Naive thymus-derived CD4-positive, alpha-beta T cell (primary cell): ENCODE measurements at regions not wholly inside any gene's neighbourhood (a gene's known extent, or its start where the extent isn't known, plus 50 kb on each side); places are given as distances from the start of the nearest gene placed in this dataset.
"Not testable (repeated sequence)": the region's sequence is repeated elsewhere in the genome, so short reads cannot be mapped to it uniquely, and the experiment has no call there.

Experiments used
- ATAC-seq: fragments of 150-1000 bp; cut with Tn5 transposase; 2 replicates; pipeline ENCODE4 v1.10.0; 2021; ENCODE audit warnings: mild to moderate bottlenecking, moderate library complexity
- CTCF ChIA-PET: fragments of 350-600 bp; sonication (Branson Sonifier 250); formaldehyde crosslinking; loops from one replicate; lab custom pipeline; 2021; ENCODE audit warnings: antibody characterized with exemption; lab: Charles Lee
- POLR2A ChIA-PET: fragments of 350-600 bp; sonication (Branson Sonifier 250); formaldehyde crosslinking; loops from one replicate; lab custom pipeline; 2021; ENCODE audit warnings: antibody characterized with exemption, inconsistent platforms; lab: Charles Lee
- DNase-seq, 9 donors: peaks; one replicate each; pipeline versions ENCODE4 v3.0.0 to v3.0.0-alpha.2; 2020 to 2022; ENCODE audit warnings: mixed read lengths in 1 of 9
- H3K27ac ChIP-seq: one replicate; pipeline ENCODE4 v1.7.0; 2013; ENCODE audit warnings: mild to moderate bottlenecking, low read depth, low read length, moderate library complexity
- H3K27me3 ChIP-seq, 2 donors: one replicate each; pipeline ENCODE4 v1.7.0; 2013; ENCODE audit warnings: low read length in 2 of 2, mild to moderate bottlenecking in 2 of 2, moderate library complexity in 2 of 2; ENCODE audit not compliant: control insufficient read depth in 2 of 2, insufficient read depth in 2 of 2
- H3K36me3 ChIP-seq, 3 experiments: 1 replicate in 2 of 3; 2 replicates in 1 of 3; pipeline ENCODE4 v1.7.0; 2013; ENCODE audit warnings: low read length in 3 of 3, mild to moderate bottlenecking in 3 of 3, moderate library complexity in 1 of 3; ENCODE audit not compliant: insufficient read depth in 3 of 3, control insufficient read depth in 2 of 3
- H3K4me1 ChIP-seq, 2 donors: one replicate each; pipeline ENCODE4 v1.7.0; 2013; ENCODE audit warnings: low read length in 2 of 2, mild to moderate bottlenecking in 2 of 2, moderate library complexity in 1 of 2; ENCODE audit not compliant: control insufficient read depth in 2 of 2, insufficient read depth in 2 of 2
- H3K4me3 ChIP-seq: 2 replicates; pipeline ENCODE4 v1.7.0; 2013; ENCODE audit warnings: mild to moderate bottlenecking, low read length
- H3K9me3 ChIP-seq, 3 experiments: 1 replicate in 2 of 3; 2 replicates in 1 of 3; pipeline ENCODE4 v1.7.0; 2013; ENCODE audit warnings: low read length in 3 of 3; ENCODE audit not compliant: control insufficient read depth in 2 of 3
- H3K27ac Mint-ChIP-seq, 9 donors: one replicate each; pipeline ENCODE4 v1.8.0; 2020 to 2022; ENCODE audit warnings: mixed read lengths in 9 of 9, mild to moderate bottlenecking in 8 of 9, moderate library complexity in 5 of 9, inconsistent platforms in 2 of 9
- H3K27me3 Mint-ChIP-seq, 5 donors: one replicate each; pipeline ENCODE4 v1.8.0; 2021 to 2022; ENCODE audit warnings: mixed read lengths in 5 of 5, mild to moderate bottlenecking in 1 of 5
- H3K36me3 Mint-ChIP-seq, 5 donors: one replicate each; pipeline ENCODE4 v1.8.0; 2020 to 2022; ENCODE audit warnings: mixed read lengths in 5 of 5, mild to moderate bottlenecking in 3 of 5, inconsistent platforms in 1 of 5
- H3K4me1 Mint-ChIP-seq, 7 donors: one replicate each; pipeline ENCODE4 v1.8.0; 2020 to 2022; ENCODE audit warnings: mixed read lengths in 7 of 7, mild to moderate bottlenecking in 3 of 7, inconsistent platforms in 1 of 7
- H3K4me3 Mint-ChIP-seq, 10 donors: one replicate each; pipeline ENCODE4 v1.8.0; 2020 to 2022; ENCODE audit warnings: mild to moderate bottlenecking in 10 of 10, mixed read lengths in 10 of 10, moderate library complexity in 6 of 10, inconsistent platforms in 2 of 10
- H3K9me3 Mint-ChIP-seq, 11 donors: one replicate each; pipeline ENCODE4 v1.8.0; 2020 to 2022; ENCODE audit warnings: mixed read lengths in 11 of 11, mild to moderate bottlenecking in 4 of 11, inconsistent platforms in 1 of 11, moderate library complexity in 1 of 11
- intact Hi-C, 2 donors: fragments of 100-400 bp; cut with micrococcal nuclease; formaldehyde crosslinking; loops; one replicate each; pipeline ENCODE4 v1.15.1; 2023

DNA sequence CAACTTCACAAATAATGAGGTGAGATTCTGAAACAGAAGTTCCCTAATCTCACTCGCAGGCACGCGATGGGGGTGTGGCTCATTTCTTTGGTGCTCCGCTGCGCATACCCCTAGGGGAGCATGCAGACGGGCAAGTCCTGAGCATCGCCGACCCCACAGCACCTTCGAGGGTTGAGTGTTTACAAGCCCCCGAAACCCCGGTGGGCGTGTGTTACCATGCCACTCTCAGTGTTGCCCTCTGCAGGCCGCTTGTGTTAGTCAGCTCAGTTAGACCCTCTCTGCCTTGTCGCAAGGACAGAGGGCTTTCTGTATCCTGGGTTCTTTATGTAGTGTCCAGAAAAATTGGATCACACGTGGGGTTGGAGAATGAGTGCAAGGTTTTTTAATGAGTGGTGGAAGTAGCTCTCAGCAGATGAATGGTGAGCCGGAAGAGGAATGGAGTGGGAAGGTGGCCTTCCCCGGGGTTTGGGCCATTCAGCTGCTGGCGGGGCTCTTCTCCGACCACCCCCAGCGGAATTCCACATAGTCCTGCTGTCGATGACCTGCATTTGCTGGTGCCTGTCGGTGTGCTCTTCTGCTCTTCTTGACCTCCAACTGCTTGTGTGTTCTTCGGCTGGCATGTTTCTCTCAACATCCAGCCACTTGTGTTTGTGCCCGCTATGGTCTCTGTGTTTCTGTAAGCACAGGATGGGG, 191.3 kb downstream of the RPRM start:
- ChIA-PET CTCF (no interaction called here), POLR2A (no interaction called here)
- no peak overlapping the region for H3K27ac Mint-ChIP-seq
- H3K4me1 ChIP-seq: no peaks in the 10 kb centered on the region
- no peaks in the 10 kb centered on the region for H3K27me3 ChIP-seq
- H3K36me3 Mint-ChIP-seq: no peaks in the 10 kb centered on the region
- no peak overlapping the region for H3K27ac ChIP-seq
- DNase-seq (no peak), ATAC-seq (no peak)
- peaks cover 0 to 4% (median 0%) of the 10 kb centered on the region in 7 donors for H3K4me1 Mint-ChIP-seq
- no peak overlapping the region for H3K4me3 ChIP-seq
- intact Hi-C loops: no loop called here
- peaks cover 0 to 9% (median 0%) of the 10 kb centered on the region in 3 experiments for H3K9me3 ChIP-seq
- H3K4me3 Mint-ChIP-seq: no peak overlapping the region
- no peaks in the 10 kb centered on the region for H3K36me3 ChIP-seq
- peaks cover 0 to 21% (median 3%) of the 10 kb centered on the region in 11 donors for H3K9me3 Mint-ChIP-seq
- peaks cover 0 to 13% (median 0%) of the 10 kb centered on the region in 5 donors for H3K27me3 Mint-ChIP-seq

DNA sequence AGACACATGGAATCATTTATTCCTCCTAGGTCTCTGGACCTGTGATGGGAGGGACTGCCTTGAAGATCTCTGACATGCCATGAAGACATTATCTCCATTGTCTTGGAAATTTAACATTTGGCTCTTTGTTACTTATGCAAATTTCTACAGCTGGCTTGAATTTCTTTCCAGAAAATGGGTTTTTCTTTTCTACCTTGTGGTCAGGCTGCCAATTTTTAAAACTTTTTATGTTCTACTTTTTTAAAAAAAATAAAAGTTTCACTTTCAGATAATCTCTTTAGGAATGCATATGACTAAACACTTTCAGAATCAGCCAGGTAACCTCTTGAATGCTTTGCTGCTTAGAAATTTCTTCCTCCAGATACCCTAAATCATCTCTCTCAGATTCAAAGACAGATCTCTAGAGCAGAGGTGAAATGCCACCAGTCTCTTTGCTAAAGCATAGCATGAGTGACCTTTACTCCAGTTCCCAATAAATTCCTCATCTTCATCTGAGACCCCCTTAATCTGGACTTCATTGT, 209.6 kb downstream of the RPRM start:
- intact Hi-C loops: no loop called here
- H3K27ac Mint-ChIP-seq: no peak overlapping the region
- CTCF ChIA-PET: no interaction called here

DNA sequence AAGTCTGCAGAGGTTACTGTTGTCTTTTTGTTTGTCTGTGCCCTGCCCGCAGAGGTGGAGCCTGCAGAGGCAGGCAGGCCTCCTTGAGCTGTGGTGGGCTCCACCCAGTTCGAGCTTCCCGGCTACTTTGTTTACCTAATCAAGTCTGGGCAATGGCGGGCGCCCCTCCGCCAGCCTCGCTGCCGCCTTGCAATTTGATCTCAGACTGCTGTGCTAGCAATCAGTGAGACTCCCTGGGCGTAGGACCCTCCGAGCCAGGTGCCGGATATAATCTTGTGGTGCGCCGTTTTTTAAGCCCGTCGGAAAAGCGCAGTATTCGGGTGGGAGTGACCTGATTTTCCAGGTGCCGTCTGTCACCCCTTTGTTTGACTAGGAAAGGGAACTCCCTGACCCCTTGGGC, 221.7 kb downstream of the RPRM start:
- ATAC-seq, H3K4me1 ChIP-seq, POLR2A ChIA-PET, intact Hi-C loops, H3K27me3 ChIP-seq, H3K27me3 Mint-ChIP-seq, H3K36me3 ChIP-seq, H3K27ac Mint-ChIP-seq, CTCF ChIA-PET, H3K4me3 Mint-ChIP-seq, H3K9me3 ChIP-seq, H3K4me3 ChIP-seq, H3K36me3 Mint-ChIP-seq, DNase-seq, H3K4me1 Mint-ChIP-seq, H3K27ac ChIP-seq: not testable (repeated sequence)
- H3K9me3 Mint-ChIP-seq: peaks cover 2 to 34% (median 9%) of the 10 kb centered on the region in 11 donors

More for the DNA sequence above, 209.6 kb downstream of the RPRM start:
- ATAC-seq: no peak
- Histone ChIP-seq H3K4me3 (no peak overlapping the region), H3K27me3 (no peaks in the 10 kb centered on the region), H3K4me1 (no peaks in the 10 kb centered on the region), H3K27ac (no peak overlapping the region), H3K9me3 (peaks cover 0 to 4% (median 0%) of the 10 kb centered on the region in 3 experiments), H3K36me3 (no peaks in the 10 kb centered on the region)
- H3K36me3 Mint-ChIP-seq: no peaks in the 10 kb centered on the region
- H3K9me3 Mint-ChIP-seq: peaks cover 0 to 21% (median 6%) of the 10 kb centered on the region in 11 donors
- POLR2A ChIA-PET: no interaction called here
- H3K4me3 Mint-ChIP-seq: no peak overlapping the region
- no peaks in the 10 kb centered on the region for H3K4me1 Mint-ChIP-seq
- no peak for DNase-seq
- H3K27me3 Mint-ChIP-seq: no peaks in the 10 kb centered on the region

DNA sequence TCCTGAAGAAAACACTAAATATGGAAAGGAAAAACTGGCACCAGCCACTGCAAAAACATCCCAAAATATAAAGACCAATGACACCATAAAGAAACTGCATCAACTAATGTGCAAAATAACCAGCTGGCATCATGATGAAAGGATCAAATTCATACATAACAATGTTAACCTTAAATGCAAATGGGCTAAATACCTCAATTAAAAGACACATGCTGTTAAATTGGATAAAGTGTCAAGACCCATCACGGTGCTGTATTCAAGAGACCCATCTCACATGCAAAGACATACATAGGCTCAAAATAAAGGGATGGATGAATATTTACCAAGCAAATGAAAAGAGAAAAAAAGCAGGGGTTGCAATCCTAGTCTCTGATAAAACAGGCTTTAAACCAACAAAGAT, 231.9 kb downstream of the RPRM start:
- peaks cover 2 to 27% (median 9%) of the 10 kb centered on the region in 11 donors for H3K9me3 Mint-ChIP-seq
- H3K4me3 ChIP-seq, DNase-seq, H3K27me3 ChIP-seq, H3K27ac Mint-ChIP-seq, H3K4me1 ChIP-seq, H3K27ac ChIP-seq, H3K4me1 Mint-ChIP-seq, ATAC-seq, POLR2A ChIA-PET, H3K27me3 Mint-ChIP-seq, H3K4me3 Mint-ChIP-seq, H3K36me3 ChIP-seq, CTCF ChIA-PET, H3K9me3 ChIP-seq, intact Hi-C loops, H3K36me3 Mint-ChIP-seq: not testable (repeated sequence)

DNA sequence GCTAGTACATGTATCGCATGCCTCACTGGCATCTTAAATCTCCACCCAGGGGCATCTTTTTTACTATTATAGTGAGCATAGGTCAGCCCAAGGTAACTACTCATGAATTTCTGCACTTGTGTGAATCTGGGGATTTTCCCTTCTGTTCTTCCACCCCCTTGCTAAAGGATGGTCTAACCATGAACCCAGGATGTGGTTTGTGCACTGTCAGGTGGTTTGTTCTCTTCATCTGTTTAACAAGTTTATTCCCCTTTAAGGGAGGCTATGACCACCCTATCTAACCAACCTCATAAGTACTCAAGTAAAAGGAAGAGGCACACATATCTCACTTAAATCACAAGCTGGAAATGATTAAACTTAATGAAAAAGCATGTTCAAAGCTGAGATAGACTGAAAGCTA, 243.0 kb downstream of the RPRM start:
- CTCF ChIA-PET: no interaction called here
- Mint-ChIP-seq H3K9me3 (peaks cover 0 to 6% (median 0%) of the 10 kb centered on the region in 11 donors), H3K4me1 (peaks cover 0 to 15% (median 7%) of the 10 kb centered on the region in 7 donors), H3K27ac (peak overlapping the region in 1 of 9 donors; percentile 62), H3K27me3 (no peaks in the 10 kb centered on the region), H3K36me3 (peaks cover 0 to 2% (median 0%) of the 10 kb centered on the region in 5 donors), H3K4me3 (peak overlapping the region in 4 of 10 donors; percentile 3 to 48 (median 20))
- Histone ChIP-seq H3K27ac (no peak overlapping the region), H3K9me3 (no peaks in the 10 kb centered on the region), H3K4me3 (no peak overlapping the region), H3K27me3 (no peaks in the 10 kb centered on the region), H3K4me1 (peaks cover 0 to 8% of the 10 kb centered on the region in 2 donors), H3K36me3 (no peaks in the 10 kb centered on the region)
- DNase-seq: peak in 1 of 9 donors; percentile 17
- peak; percentile 81 for ATAC-seq
- intact Hi-C loops: no loop called here
- POLR2A ChIA-PET: no interaction called here

DNA sequence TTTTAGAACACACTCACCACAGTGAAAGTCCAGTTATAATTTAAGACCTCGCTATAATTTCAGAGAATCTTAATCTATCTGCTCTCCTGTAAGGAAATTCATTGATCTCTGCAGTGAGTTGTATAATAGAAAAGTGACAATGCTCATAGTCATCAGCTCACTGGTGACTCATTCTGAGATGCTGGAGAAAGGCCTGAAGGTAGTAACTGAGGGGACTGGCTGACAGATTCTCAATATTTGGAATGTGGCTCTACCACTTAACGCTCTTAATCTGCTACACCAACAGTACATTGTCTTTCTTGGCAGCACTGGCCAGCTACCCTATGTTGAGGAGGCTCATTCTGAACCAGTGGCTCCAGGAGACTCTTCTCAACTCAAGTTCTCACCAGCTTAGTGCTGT, 246.1 kb downstream of the RPRM start:
- H3K36me3 Mint-ChIP-seq: peaks cover 0 to 2% (median 0%) of the 10 kb centered on the region in 5 donors
- H3K4me3 Mint-ChIP-seq: no peak overlapping the region
- no peaks in the 10 kb centered on the region for H3K27me3 ChIP-seq
- H3K4me1 ChIP-seq: peaks cover 0 to 8% of the 10 kb centered on the region in 2 donors
- ATAC-seq: no peak
- no peaks in the 10 kb centered on the region for H3K9me3 ChIP-seq
- H3K9me3 Mint-ChIP-seq: peaks cover 0 to 6% (median 0%) of the 10 kb centered on the region in 11 donors
- ChIA-PET POLR2A (no interaction called here), CTCF (no interaction called here)
- no peak for DNase-seq
- H3K36me3 ChIP-seq: no peaks in the 10 kb centered on the region
- intact Hi-C loops: no loop called here
- H3K4me1 Mint-ChIP-seq: peaks cover 0 to 15% (median 7%) of the 10 kb centered on the region in 7 donors
- H3K27ac Mint-ChIP-seq: no peak overlapping the region
- H3K27me3 Mint-ChIP-seq: no peaks in the 10 kb centered on the region
- no peak overlapping the region for H3K27ac ChIP-seq
- H3K4me3 ChIP-seq: no peak overlapping the region

DNA sequence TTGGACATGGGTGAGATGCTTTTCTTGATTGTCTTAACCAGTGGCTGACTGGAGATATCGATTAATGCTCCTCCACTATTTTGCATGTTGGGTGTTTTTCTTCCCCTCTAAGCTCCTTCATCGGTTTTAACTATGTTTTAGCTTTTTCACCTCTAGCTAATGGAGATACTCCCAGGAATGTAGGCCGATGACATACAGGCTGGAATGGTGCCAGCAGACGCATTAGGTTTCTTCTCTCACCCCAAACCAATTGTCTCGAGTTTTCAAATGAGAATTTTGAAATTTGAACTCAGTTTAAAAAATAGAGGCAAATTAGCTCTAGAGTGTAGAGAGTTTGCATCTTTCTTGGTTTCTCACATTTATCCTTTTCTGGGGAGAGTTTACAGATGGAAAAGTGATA, 247.6 kb downstream of the RPRM start:
- Histone ChIP-seq H3K4me1 (peaks cover 0 to 4% of the 10 kb centered on the region in 2 donors), H3K4me3 (no peak overlapping the region), H3K27me3 (no peaks in the 10 kb centered on the region), H3K36me3 (no peaks in the 10 kb centered on the region), H3K27ac (no peak overlapping the region), H3K9me3 (no peaks in the 10 kb centered on the region)
- DNase-seq: no peak
- intact Hi-C loops: no loop called here
- Mint-ChIP-seq H3K9me3 (peaks cover 0 to 9% (median 4%) of the 10 kb centered on the region in 11 donors), H3K36me3 (peaks cover 0 to 2% (median 0%) of the 10 kb centered on the region in 5 donors), H3K4me1 (peaks cover 0 to 12% (median 5%) of the 10 kb centered on the region in 7 donors), H3K4me3 (no peak overlapping the region), H3K27me3 (no peaks in the 10 kb centered on the region), H3K27ac (no peak overlapping the region)
- CTCF ChIA-PET: no interaction called here
- POLR2A ChIA-PET: no interaction called here
- no peak for ATAC-seq
